Tibial nerve (tissue), 4 donors: ENCODE measurements at regions not wholly inside any gene's neighbourhood (a gene's known extent, or its start where the extent isn't known, plus 50 kb on each side); places are given as distances from the start of the nearest gene placed in this dataset.

Experiments used
- DNase-seq, 2 donors: peaks; one replicate each; pipeline ENCODE4 v3.0.0-alpha.2; 2019; ENCODE audit warnings: low spot score in 2 of 2
- H3K27ac ChIP-seq, 4 donors: fragments of 200-600 bp; sonication (generic) in 3 of 4; one replicate each; pipeline ENCODE4 v1.5.1; 2017 to 2019; ENCODE audit warnings: mild to moderate bottlenecking in 1 of 4
- H3K27me3 ChIP-seq, 2 donors: fragments of 200-600 bp; sonication (generic) in 1 of 2; one replicate each; pipeline versions ENCODE4 v1.5.1 to v1.6.0; 2017 to 2019
- H3K36me3 ChIP-seq, 3 donors: fragments of 200-600 bp; sonication (generic); one replicate each; pipeline ENCODE4 v1.5.1; 2018 to 2019
- H3K4me1 ChIP-seq, 4 donors: fragments of 200-600 bp; sonication (generic) in 3 of 4; one replicate each; pipeline ENCODE4 v1.5.1; 2017 to 2019
- H3K4me3 ChIP-seq, 4 donors: fragments of 200-600 bp; sonication (generic) in 3 of 4; one replicate each; pipeline ENCODE4 v1.5.1; 2017 to 2019; ENCODE audit warnings: mild to moderate bottlenecking in 1 of 4, moderate library complexity in 1 of 4
- H3K9me3 ChIP-seq, 4 donors: fragments of 200-600 bp; sonication (generic) in 3 of 4; one replicate each; pipeline ENCODE4 v1.5.1; 2017 to 2019
- CTCF ChIP-seq, 5 experiments: fragments of 200-600 bp in 3 of 5; fragments of 450-650 bp in 2 of 5; sonication (generic) in 3 of 5; IDR thresholded peaks; one replicate each; pipeline ENCODE4 v1.5.1; 2016 to 2019; ENCODE audit warnings: antibody characterized with exemption in 5 of 5, mild to moderate bottlenecking in 3 of 5, moderate library complexity in 2 of 5
- EP300 ChIP-seq, 2 donors: sonication (generic); formaldehyde crosslinking; IDR thresholded peaks; one replicate each; pipeline ENCODE4 v1.6.1; 2017; ENCODE audit warnings: antibody characterized with exemption in 2 of 2, mild to moderate bottlenecking in 1 of 2
- POLR2A ChIP-seq, 2 donors: fragments of 450-650 bp; IDR thresholded peaks; one replicate each; pipeline ENCODE4 v1.6.1; 2017; ENCODE audit warnings: antibody characterized with exemption in 2 of 2, mild to moderate bottlenecking in 2 of 2, moderate library complexity in 2 of 2
- WGBS, 2 donors: methylation state at CpG; one replicate each; pipeline ENCODE4 v1.1.5; 2018; 5-methylcytosine and 5-hydroxymethylcytosine counted together

- DNase-seq, result no peak
- H3K36me3 ChIP-seq, result no peaks in the 10 kb centered on the region
- H3K9me3 ChIP-seq, result no peaks in the 10 kb centered on the region
- no peaks in the 10 kb centered on the region for H3K4me1 ChIP-seq
- H3K4me3 ChIP-seq, result no peak overlapping the region
- 56 to 69% methylated on average over 4 of the region's 4 CpGs for WGBS, 2 donors
- H3K27me3 ChIP-seq, result no peaks in the 10 kb centered on the region
- no peak overlapping the region for H3K27ac ChIP-seq
- TF ChIP-seq EP300 (IDR thresholded peaks at IDR 0.05) (no peak), POLR2A (IDR thresholded peaks at IDR 0.05) (no peak), CTCF (IDR thresholded peaks at IDR 0.05) (no peak)
Measured at GRCh38 chr12:107475900-107476299, 209.7 kb upstream of the PWP1 start.

GRCh38 chr12:107477018-107477417 is 208.6 kb upstream of the PWP1 start:
- H3K27ac ChIP-seq, result no peak overlapping the region
- H3K9me3 ChIP-seq, result no peaks in the 10 kb centered on the region
- H3K36me3 ChIP-seq, result no peaks in the 10 kb centered on the region
- DNase-seq, result no peak
- H3K27me3 ChIP-seq, result no peaks in the 10 kb centered on the region
- TF ChIP-seq EP300 (IDR thresholded peaks at IDR 0.05) (no peak), POLR2A (IDR thresholded peaks at IDR 0.05) (no peak), CTCF (IDR thresholded peaks at IDR 0.05) (no peak)
- 84 to 88% methylated on average over 7 of the region's 7 CpGs for WGBS, 2 donors
- H3K4me3 ChIP-seq, result no peak overlapping the region
- no peaks in the 10 kb centered on the region for H3K4me1 ChIP-seq

- Histone ChIP-seq H3K4me3 (no peak overlapping the region), H3K36me3 (no peaks in the 10 kb centered on the region), H3K9me3 (no peaks in the 10 kb centered on the region), H3K4me1 (no peaks in the 10 kb centered on the region), H3K27me3 (no peaks in the 10 kb centered on the region), H3K27ac (no peak overlapping the region)
- no peak for DNase-seq
- TF ChIP-seq CTCF (IDR thresholded peaks at IDR 0.05) (no peak), EP300 (IDR thresholded peaks at IDR 0.05) (no peak), POLR2A (IDR thresholded peaks at IDR 0.05) (no peak)
- WGBS, 2 donors, result 87 to 96% methylated on average over 2 of the region's 2 CpGs
Measured at GRCh38 chr12:107477947-107478610, 207.5 kb upstream of the PWP1 start.

- Histone ChIP-seq H3K4me3 (no peak overlapping the region), H3K27ac (no peak overlapping the region), H3K4me1 (no peaks in the 10 kb centered on the region), H3K9me3 (no peaks in the 10 kb centered on the region), H3K27me3 (no peaks in the 10 kb centered on the region), H3K36me3 (no peaks in the 10 kb centered on the region)
- WGBS, 2 donors, result 79 to 96% methylated on average over 1 of the region's 1 CpG
- TF ChIP-seq POLR2A (IDR thresholded peaks at IDR 0.05), result no peak
- TF ChIP-seq EP300 (IDR thresholded peaks at IDR 0.05), result no peak
- no peak for TF ChIP-seq CTCF (IDR thresholded peaks at IDR 0.05)
- DNase-seq, result no peak
Measured at GRCh38 chr12:107478881-107479280, 206.7 kb upstream of the PWP1 start.

- H3K9me3 ChIP-seq, result no peaks in the 10 kb centered on the region
- no peak overlapping the region for H3K27ac ChIP-seq
- H3K4me1 ChIP-seq, result no peaks in the 10 kb centered on the region
- no peak overlapping the region for H3K4me3 ChIP-seq
- no peaks in the 10 kb centered on the region for H3K27me3 ChIP-seq
- TF ChIP-seq CTCF (IDR thresholded peaks at IDR 0.05) (no peak), EP300 (IDR thresholded peaks at IDR 0.05) (no peak), POLR2A (IDR thresholded peaks at IDR 0.05) (no peak)
- no peak for DNase-seq
- WGBS, 2 donors, result 78 to 80% methylated on average over 4 of the region's 4 CpGs
- no peaks in the 10 kb centered on the region for H3K36me3 ChIP-seq
Measured at GRCh38 chr12:107480836-107481608, 204.6 kb upstream of the PWP1 start.
